Heart left ventricle (tissue), 13 donors: ENCODE measurements at regions not wholly inside any gene's neighbourhood (a gene's known extent, or its start where the extent isn't known, plus 50 kb on each side); places are given as distances from the start of the nearest gene placed in this dataset.

Experiments used
- CTCF ChIP-seq, 12 donors: fragments of 200-600 bp; sonication (generic) in 4 of 12; IDR thresholded peaks; one replicate each; pipeline versions ENCODE4 v1.5.0 to v1.8.0; 2018 to 2022; ENCODE audit warnings: antibody characterized with exemption in 12 of 12, mild to moderate bottlenecking in 5 of 12
- POLR2A ChIP-seq, 2 donors: fragments of 450-650 bp; IDR thresholded peaks; one replicate each; pipeline ENCODE4 v1.6.1; 2017; ENCODE audit warnings: antibody characterized with exemption in 2 of 2, mild to moderate bottlenecking in 2 of 2, moderate library complexity in 2 of 2
- donor health status: ischemic (EF 13 %, LVEDD 7.1; RV severe dilation, severe dysfunction).
- donor health status: DM: no; HTN: yes; CAD: no.
- donor health status: DM: no; HTN: no; CAD: no.
- donor health status: ischemic (EF 25% LVEDD 6.9; RV normal size, moderate dysfunction).
- donor health status: ischemic (EF 25% LVEDD 5.7; RV mildly dilated, moderate dysfunction).
- donor health status: ischemic (EF 35%, LVEDD 5.7; RV mildly dilated, moderate dysfunction).
- donor health status: nonischemic (EF 11% LVEDD 7.7; RV severe dilation, severe dysfunction).
- donor health status: DM: yes; HTN: yes; CAD: no.
- donor health status: PGD.
- donor health status: ischemic (EF 29% LVEDD 5.4; RV normal size, mild dysfunction).
- donor health status: nonischemic (EF 23%, LVEDD 6.1; RV moderate dilation, normal function).

- TF ChIP-seq POLR2A (IDR thresholded peaks at IDR 0.05) (no peak), CTCF (IDR thresholded peaks at IDR 0.05) (no peak)
Measured at GRCh38 chr1:222114536-222115156, 372.8 kb upstream of the DUSP10 start.
